Prostate gland (tissue), 2 donors: ENCODE measurements at regions not wholly inside any gene's neighbourhood (a gene's known extent, or its start where the extent isn't known, plus 50 kb on each side); places are given as distances from the start of the nearest gene placed in this dataset.

Experiments
- DNase-seq: peaks from one replicate; pipeline ENCODE4 v3.0.0-alpha.2; 2019; ENCODE audit warnings: low spot score
- H3K27ac ChIP-seq, 2 donors: fragments of 200-600 bp; sonication (generic); 2 replicates each; pipeline ENCODE4 v1.5.1; 2017 to 2019
- H3K27me3 ChIP-seq: fragments of 200-600 bp; sonication (generic); replicated peaks from 2 replicates; pipeline ENCODE4 v1.5.1; 2019; ENCODE audit not compliant: insufficient read depth
- H3K36me3 ChIP-seq, 2 donors: fragments of 200-600 bp; sonication (generic); 1 replicate in 1 of 2; 2 replicates in 1 of 2; pipeline versions ENCODE4 v1.5.1 to v1.8.1; 2017 to 2019
- H3K4me1 ChIP-seq: fragments of 200-600 bp; sonication (generic); replicated peaks from 2 replicates; pipeline ENCODE4 v1.5.1; 2019
- H3K4me3 ChIP-seq, 2 donors: fragments of 200-600 bp; sonication (generic); 2 replicates each; pipeline ENCODE4 v1.5.1; 2017 to 2019
- H3K9me3 ChIP-seq: fragments of 200-600 bp; sonication (generic); 2 replicates; pipeline ENCODE4 v1.5.1; 2017
- CTCF ChIP-seq, 4 experiments: fragments of 200-600 bp in 2 of 4; fragments of 450-650 bp in 2 of 4; sonication (generic) in 2 of 4; IDR thresholded peaks; 1 replicate in 3 of 4; 2 replicates in 1 of 4; pipeline ENCODE4 v1.5.1; 2016 to 2019; ENCODE audit warnings: antibody characterized with exemption in 4 of 4, mild to moderate bottlenecking in 2 of 4, moderate library complexity in 2 of 4
- POLR2A ChIP-seq: fragments of 450-650 bp; IDR thresholded peaks from one replicate; pipeline ENCODE4 v1.6.1; 2016; ENCODE audit warnings: antibody characterized with exemption, mild to moderate bottlenecking
- POLR2AphosphoS5 ChIP-seq: sonication (generic); formaldehyde crosslinking; IDR thresholded peaks from one replicate; pipeline ENCODE4 v1.6.1; 2017; ENCODE audit warnings: antibody characterized with exemption
- WGBS: methylation state at CpG from one replicate; pipeline ENCODE4 v1.1.5; 2018; 5-methylcytosine and 5-hydroxymethylcytosine counted together
- intact Hi-C: fragments of 100-400 bp; cut with DNase I; formaldehyde crosslinking; loops from one replicate; pipeline ENCODE4 v1.14.2; 2022

DNA sequence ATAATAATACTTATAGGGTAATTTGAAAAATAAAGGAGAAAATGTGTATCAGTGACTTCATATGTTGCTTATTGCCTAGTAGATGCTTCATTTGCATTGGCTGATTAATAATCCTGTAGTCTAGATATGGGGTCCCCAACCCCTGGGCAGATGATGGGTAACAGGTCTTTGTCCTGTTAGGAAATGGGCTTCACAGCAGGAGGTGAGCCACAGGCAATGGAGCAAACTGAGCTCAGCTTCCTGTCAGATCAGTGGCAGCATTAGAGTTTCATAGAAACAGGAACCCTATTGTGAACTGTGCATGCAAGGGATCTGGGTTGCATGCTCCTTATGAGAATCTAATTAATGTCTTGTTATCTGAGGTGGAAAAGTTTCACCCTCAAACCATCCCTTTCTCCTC, 1049.5 kb upstream of the EPHA7 start:
- Histone ChIP-seq H3K4me1 (no peaks in the 10 kb centered on the region), H3K9me3 (no peaks in the 10 kb centered on the region), H3K4me3 (no peak overlapping the region), H3K27ac (no peak overlapping the region), H3K36me3 (no peaks in the 10 kb centered on the region), H3K27me3 (no peaks in the 10 kb centered on the region)
- intact Hi-C loops = no loop called here
- no peak for DNase-seq
- TF ChIP-seq POLR2AphosphoS5 = no peak
- TF ChIP-seq CTCF (IDR thresholded peaks at IDR 0.05) = no peak
- TF ChIP-seq POLR2A = no peak

DNA sequence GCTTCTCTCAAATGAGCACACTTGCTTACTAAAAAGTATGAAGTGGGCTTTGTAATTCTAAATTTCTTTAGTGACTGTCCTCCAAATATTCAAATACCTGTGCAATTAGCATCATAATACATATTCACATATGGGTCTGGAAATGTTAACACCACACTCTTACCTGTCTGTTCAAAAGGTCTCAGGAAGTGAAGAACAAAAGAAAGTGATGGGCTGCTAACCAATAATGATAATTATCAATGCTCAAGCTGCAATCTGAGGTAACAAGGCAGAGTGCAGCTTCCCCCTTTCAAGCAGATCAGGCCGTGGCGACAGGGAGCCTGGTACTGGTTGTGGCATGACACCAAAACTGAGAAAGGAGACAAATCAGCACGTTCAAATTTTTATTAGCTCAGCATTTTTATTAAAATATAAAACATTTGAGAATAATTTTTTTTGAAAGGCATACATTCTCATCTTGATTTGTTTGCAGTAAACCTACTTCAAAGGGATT, 1044.7 kb upstream of the EPHA7 start:
- no peaks in the 10 kb centered on the region for H3K4me1 ChIP-seq
- H3K27me3 ChIP-seq = no peaks in the 10 kb centered on the region
- no peak for TF ChIP-seq POLR2AphosphoS5
- TF ChIP-seq POLR2A = no peak
- TF ChIP-seq CTCF (IDR thresholded peaks at IDR 0.05) = no peak
- H3K27ac ChIP-seq = no peak overlapping the region
- WGBS = 25% methylated on average over 3 of the region's 3 CpGs
- H3K4me3 ChIP-seq = no peak overlapping the region
- H3K9me3 ChIP-seq = no peaks in the 10 kb centered on the region
- intact Hi-C loops = no loop called here
- no peaks in the 10 kb centered on the region for H3K36me3 ChIP-seq
- no peak for DNase-seq

- Histone ChIP-seq H3K27ac (no peak overlapping the region), H3K36me3 (no peaks in the 10 kb centered on the region), H3K4me3 (no peak overlapping the region), H3K4me1 (no peaks in the 10 kb centered on the region), H3K9me3 (no peaks in the 10 kb centered on the region), H3K27me3 (no peaks in the 10 kb centered on the region)
- no peak for TF ChIP-seq POLR2AphosphoS5
- no peak for TF ChIP-seq POLR2A
- no peak for TF ChIP-seq CTCF (IDR thresholded peaks at IDR 0.05)
- intact Hi-C loops = no loop called here
- 100% methylated on average over 1 of the region's 1 CpG for WGBS
- DNase-seq = no peak
These were observed 1043.9 kb upstream of the EPHA7 start for GRCh38 chr6:94463306-94463705.

- H3K4me3 ChIP-seq = no peak overlapping the region
- intact Hi-C loops = no loop called here
- no peaks in the 10 kb centered on the region for H3K9me3 ChIP-seq
- H3K27me3 ChIP-seq = no peaks in the 10 kb centered on the region
- H3K36me3 ChIP-seq = no peaks in the 10 kb centered on the region
- H3K27ac ChIP-seq = no peak overlapping the region
- DNase-seq = no peak
- H3K4me1 ChIP-seq = no peaks in the 10 kb centered on the region
- TF ChIP-seq POLR2A (no peak), POLR2AphosphoS5 (no peak), CTCF (IDR thresholded peaks at IDR 0.05) (no peak)
These were observed 1042.9 kb upstream of the EPHA7 start for GRCh38 chr6:94462231-94462630.

- 56% methylated on average over 2 of the region's 2 CpGs for WGBS
- H3K27ac ChIP-seq = no peak overlapping the region
- no peaks in the 10 kb centered on the region for H3K9me3 ChIP-seq
- intact Hi-C loops = no loop called here
- H3K27me3 ChIP-seq = no peaks in the 10 kb centered on the region
- no peaks in the 10 kb centered on the region for H3K36me3 ChIP-seq
- no peak overlapping the region for H3K4me3 ChIP-seq
- no peak for TF ChIP-seq CTCF (IDR thresholded peaks at IDR 0.05)
- no peak for TF ChIP-seq POLR2A
- TF ChIP-seq POLR2AphosphoS5 = no peak
- H3K4me1 ChIP-seq = no peaks in the 10 kb centered on the region
- no peak for DNase-seq
These were observed 1036.9 kb upstream of the EPHA7 start for GRCh38 chr6:94456266-94456665.
